H1 (cell line): ENCODE measurements at regions not wholly inside any gene's neighbourhood (a gene's known extent, or its start where the extent isn't known, plus 50 kb on each side); places are given as distances from the start of the nearest gene placed in this dataset.

ENCODE experiments used
- CBX8 ChIP-seq: fragments of 300-800, 300-1000 bp; sonication (generic); IDR thresholded peaks from 2 replicates; pipeline ENCODE4 v1.7.1; 2016; ENCODE audit warnings: low read depth, low read length, borderline replicate concordance
- CTCF ChIP-seq, 3 experiments: IDR thresholded peaks; 1 replicate in 2 of 3; 2 replicates in 1 of 3; pipeline versions ENCODE4 v1.5.1 to v1.6.1; 2011; ENCODE audit warnings: low read length in 3 of 3, mild to moderate bottlenecking in 3 of 3, inconsistent platforms in 2 of 3, low read depth in 1 of 3, moderate library complexity in 1 of 3; ENCODE audit not compliant: insufficient read depth in 1 of 3; ENCODE audit errors: control extremely low read depth in 1 of 3
- E2F6 ChIP-seq: IDR thresholded peaks from 2 replicates; pipeline ENCODE4 v1.6.1; 2012; ENCODE audit warnings: inconsistent platforms
- HDAC6 ChIP-seq: IDR thresholded peaks from one replicate; pipeline ENCODE4 v1.7.1; 2012; ENCODE audit warnings: low read depth, mild to moderate bottlenecking, inconsistent platforms, low read length, moderate library complexity
- JUN ChIP-seq: IDR thresholded peaks from 2 replicates; pipeline ENCODE4 v1.6.1; 2011; ENCODE audit warnings: low read depth, mild to moderate bottlenecking, improper control_type of control experiment, low read length
- MAFK ChIP-seq: IDR thresholded peaks from 2 replicates; pipeline ENCODE4 v1.6.1; 2012; ENCODE audit warnings: low read depth, mild to moderate bottlenecking, improper control_type of control experiment, low read length
- MAX ChIP-seq: IDR thresholded peaks from 2 replicates; pipeline ENCODE4 v1.6.1; 2012; ENCODE audit warnings: inconsistent platforms
- RFX5 ChIP-seq: IDR thresholded peaks from 2 replicates; pipeline ENCODE4 v1.6.1; 2011; ENCODE audit warnings: low read depth, low read length, improper control_type of control experiment, borderline replicate concordance
- TCF12 ChIP-seq: IDR thresholded peaks from 2 replicates; pipeline ENCODE4 v1.6.1; 2011; ENCODE audit warnings: low read depth, mild to moderate bottlenecking, low read length
- YY1 ChIP-seq: IDR thresholded peaks from 2 replicates; pipeline ENCODE4 v1.6.1; 2011; ENCODE audit warnings: low read depth, mild to moderate bottlenecking, low read length

- TF ChIP-seq E2F6 (no peak), YY1 (no peak), MAX (no peak), MAFK (no peak), JUN (no peak), HDAC6 (no peak), CBX8 (no peak), TCF12 (no peak), RFX5 (no peak), CTCF (IDR thresholded peaks at IDR 0.05; ENCODE audit: control extremely low read depth in 1 of 3, insufficient read depth in 1 of 3, low read depth in 1 of 3, low read length in 3 of 3) (no peak)
Observed at GRCh38 chr20:19860737-19861136, 102.7 kb downstream of the RIN2 start (continued).
